Spleen (tissue), 11 donors: ENCODE measurements at regions not wholly inside any gene's neighbourhood (a gene's known extent, or its start where the extent isn't known, plus 50 kb on each side); places are given as distances from the start of the nearest gene placed in this dataset.

ENCODE experiments used
- DNase-seq: peaks from one replicate; pipeline ENCODE4 v3.0.0-alpha.2; 2020
- H3K27ac ChIP-seq, 8 donors: fragments of 200-600 bp; sonication (generic) in 7 of 8; 1 replicate in 4 of 8; 2 replicates in 4 of 8; pipeline versions ENCODE4 v1.5.0 to v1.8.0; 2016 to 2021; ENCODE audit warnings: inconsistent platforms in 4 of 8, mild to moderate bottlenecking in 4 of 8, moderate library complexity in 1 of 8
- H3K27me3 ChIP-seq, 7 donors: fragments of 200-600 bp; sonication (generic) in 6 of 7; replicated peaks in 1 of 7; 1 replicate in 4 of 7; 2 replicates in 3 of 7; pipeline versions ENCODE4 v1.5.0 to v1.8.0; 2016 to 2021; ENCODE audit warnings: inconsistent platforms in 3 of 7, mild to moderate bottlenecking in 1 of 7
- H3K36me3 ChIP-seq, 6 donors: fragments of 200-600 bp; sonication (generic) in 5 of 6; 1 replicate in 4 of 6; 2 replicates in 2 of 6; pipeline versions ENCODE4 v1.5.0 to v1.8.0; 2016 to 2021; ENCODE audit warnings: inconsistent platforms in 2 of 6
- H3K4me1 ChIP-seq, 6 donors: fragments of 200-600 bp; sonication (generic) in 5 of 6; 1 replicate in 3 of 6; 2 replicates in 3 of 6; pipeline versions ENCODE4 v1.5.0 to v1.8.0; 2016 to 2021; ENCODE audit warnings: inconsistent platforms in 3 of 6
- H3K4me3 ChIP-seq, 8 donors: fragments of 200-600 bp; sonication (generic) in 7 of 8; 1 replicate in 4 of 8; 2 replicates in 4 of 8; pipeline versions ENCODE4 v1.5.0 to v1.8.0; 2016 to 2021; ENCODE audit warnings: inconsistent platforms in 4 of 8, mild to moderate bottlenecking in 4 of 8, moderate library complexity in 2 of 8
- H3K9me3 ChIP-seq, 8 donors: fragments of 200-600 bp; sonication (generic) in 7 of 8; 1 replicate in 4 of 8; 2 replicates in 4 of 8; pipeline versions ENCODE4 v1.5.0 to v1.8.0; 2016 to 2021; ENCODE audit warnings: inconsistent platforms in 4 of 8
- CTCF ChIP-seq, 11 experiments: fragments of 200-600 bp in 7 of 11; fragments of 450-650 bp in 4 of 11; sonication (generic) in 4 of 11; IDR thresholded peaks in 8 of 11; conservative IDR thresholded peaks in 3 of 11; 1 replicate in 7 of 11; 2 replicates in 4 of 11; pipeline versions ENCODE4 v1.4.0 to v1.8.0; 2016 to 2021; ENCODE audit warnings: antibody characterized with exemption in 11 of 11, inconsistent platforms in 4 of 11, mild to moderate bottlenecking in 1 of 11
- POLR2A ChIP-seq, 3 donors: fragments of 450-650 bp; IDR thresholded peaks; one replicate each; pipeline ENCODE4 v1.5.1; 2017; ENCODE audit warnings: antibody characterized with exemption in 3 of 3, mild to moderate bottlenecking in 1 of 3
- POLR2AphosphoS5 ChIP-seq, 3 donors: sonication (generic); formaldehyde crosslinking; IDR thresholded peaks; one replicate each; pipeline ENCODE4 v1.5.1; 2017; ENCODE audit warnings: antibody characterized with exemption in 3 of 3
- WGBS, 5 donors: extraction: QIAGEN DNeasy Blood & Tissue Kit in 3 of 5; methylation state at CpG; one replicate each; pipeline versions ENCODE4 v1.1.5 to v1.1.7; 2013 to 2018; 5-methylcytosine and 5-hydroxymethylcytosine counted together
- intact Hi-C: fragments of 100-400 bp; cut with DNase I; formaldehyde crosslinking; loops from one replicate; pipeline ENCODE4 v1.15.0; 2023; ENCODE audit warnings: low total_unique reads
- donor health status: healthy with polysubstance abuse.
- donor health status: DM: no; HTN: no; CAD: no; lungs with moderate emphysema.
- donor health status: DM: no; HTN: no; CAD: no.
- donor health status: Bipolar disorder and iron deficiency.
- donor health status: healthy.
- donor health status: DM: no; HTN: no; CAD: no.
- donor health status: DM: yes; HTN: yes; CAD: no.

GRCh38 chr10:36053775-36054174, 411.7 kb upstream of the FZD8 start:
- Histone ChIP-seq H3K9me3 (peaks cover 0 to 20% (median 0%) of the 10 kb centered on the region in 8 donors), H3K36me3 (no peaks in the 10 kb centered on the region), H3K27ac (no peak overlapping the region), H3K4me1 (no peaks in the 10 kb centered on the region), H3K4me3 (no peak overlapping the region), H3K27me3 (no peaks in the 10 kb centered on the region)
- DNase-seq = no peak
- 88 to 95% (median 93%) methylated on average over 4 of the region's 4 CpGs for WGBS, 5 donors
- no peak for TF ChIP-seq CTCF (IDR thresholded peaks at IDR 0.05 in 8 of 11, conservative IDR thresholded peaks at IDR 0.05 in 3 of 11)
- no peak for TF ChIP-seq POLR2A (IDR thresholded peaks at IDR 0.05)
- no peak for TF ChIP-seq POLR2AphosphoS5 (IDR thresholded peaks at IDR 0.05)
- intact Hi-C loops = no loop called here

- Histone ChIP-seq H3K4me1 (no peaks in the 10 kb centered on the region), H3K27ac (no peak overlapping the region), H3K27me3 (no peaks in the 10 kb centered on the region), H3K36me3 (no peaks in the 10 kb centered on the region), H3K4me3 (no peak overlapping the region), H3K9me3 (peaks cover 0 to 18% (median 0%) of the 10 kb centered on the region in 8 donors)
- DNase-seq = no peak
- no peak for TF ChIP-seq POLR2AphosphoS5 (IDR thresholded peaks at IDR 0.05)
- TF ChIP-seq CTCF (IDR thresholded peaks at IDR 0.05 in 8 of 11, conservative IDR thresholded peaks at IDR 0.05 in 3 of 11) = no peak
- no peak for TF ChIP-seq POLR2A (IDR thresholded peaks at IDR 0.05)
- intact Hi-C loops = no loop called here
- 85 to 92% (median 85%) methylated on average over 7 of the region's 7 CpGs for WGBS, 5 donors
These were observed 411.2 kb upstream of the FZD8 start for GRCh38 chr10:36053271-36053670.

- no peak for DNase-seq
- Histone ChIP-seq H3K4me3 (no peak overlapping the region), H3K27me3 (no peaks in the 10 kb centered on the region), H3K4me1 (no peaks in the 10 kb centered on the region), H3K27ac (no peak overlapping the region), H3K9me3 (peaks cover 0 to 13% (median 0%) of the 10 kb centered on the region in 8 donors), H3K36me3 (no peaks in the 10 kb centered on the region)
- 72 to 84% (median 80%) methylated on average over 4 of the region's 4 CpGs for WGBS, 5 donors
- intact Hi-C loops = no loop called here
- no peak for TF ChIP-seq POLR2A (IDR thresholded peaks at IDR 0.05)
- TF ChIP-seq CTCF (IDR thresholded peaks at IDR 0.05 in 8 of 11, conservative IDR thresholded peaks at IDR 0.05 in 3 of 11) = no peak
- no peak for TF ChIP-seq POLR2AphosphoS5 (IDR thresholded peaks at IDR 0.05)
These were observed 409.4 kb upstream of the FZD8 start for GRCh38 chr10:36051500-36051991.

DNA sequence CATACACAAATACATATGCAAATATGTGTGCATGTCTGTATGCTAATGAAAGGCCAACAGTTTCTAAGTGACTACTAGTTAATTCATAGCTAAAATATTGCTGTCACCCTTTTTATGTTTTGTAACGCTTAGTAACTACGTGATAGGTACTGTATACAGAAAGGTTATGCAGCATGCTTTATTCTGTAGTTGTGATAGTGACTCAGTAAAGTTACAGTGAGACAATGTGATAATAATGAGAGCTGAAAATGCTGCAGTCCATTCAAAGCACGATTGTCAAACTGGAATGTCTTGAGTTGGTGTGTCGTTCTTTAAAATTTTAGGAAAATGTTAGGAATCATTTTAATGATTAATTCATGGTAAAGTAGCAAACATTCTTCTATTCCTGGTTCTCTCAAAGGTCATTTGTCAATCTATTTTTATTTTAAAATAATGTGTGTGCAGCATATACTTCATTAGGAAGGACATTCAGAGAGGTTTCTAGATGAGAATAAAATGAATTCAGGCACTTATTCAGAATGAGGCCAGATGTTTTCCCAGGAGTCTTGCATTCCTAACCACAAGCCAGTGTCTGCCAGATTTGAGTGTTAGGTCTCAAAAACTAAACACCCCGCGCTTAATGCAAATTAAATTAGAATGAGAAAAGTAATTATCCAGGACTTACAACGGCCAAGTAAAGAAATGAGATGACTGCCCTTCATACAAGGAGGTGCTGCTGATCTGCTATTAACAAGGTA, 408.8 kb upstream of the FZD8 start:
- no peaks in the 10 kb centered on the region for H3K27me3 ChIP-seq
- H3K4me3 ChIP-seq = no peak overlapping the region
- H3K36me3 ChIP-seq = no peaks in the 10 kb centered on the region
- H3K4me1 ChIP-seq = no peaks in the 10 kb centered on the region
- intact Hi-C loops = no loop called here
- 76 to 87% (median 85%) methylated on average over 7 of the region's 7 CpGs for WGBS, 5 donors
- H3K27ac ChIP-seq = no peak overlapping the region
- DNase-seq = no peak
- peaks cover 0 to 9% (median 0%) of the 10 kb centered on the region in 8 donors for H3K9me3 ChIP-seq
- TF ChIP-seq POLR2AphosphoS5 (IDR thresholded peaks at IDR 0.05) (no peak), POLR2A (IDR thresholded peaks at IDR 0.05) (no peak), CTCF (IDR thresholded peaks at IDR 0.05 in 8 of 11, conservative IDR thresholded peaks at IDR 0.05 in 3 of 11) (no peak)
